B cell (primary cell): ENCODE measurements at regions not wholly inside any gene's neighbourhood (a gene's known extent, or its start where the extent isn't known, plus 50 kb on each side); places are given as distances from the start of the nearest gene placed in this dataset.

Experiments used
- ATAC-seq: fragments of 200-7000 bp; cut with Tn5 transposase; one replicate; pipeline ENCODE4 v1.10.0; 2021; ENCODE audit warnings: low read depth, mild to moderate bottlenecking, moderate number of reproducible peaks, moderate library complexity
- CTCF ChIA-PET: fragments of 350-600 bp; sonication (Branson Sonifier 250); formaldehyde crosslinking; loops from one replicate; lab custom pipeline; 2021; ENCODE audit warnings: antibody characterized with exemption, inconsistent platforms; lab: Charles Lee
- POLR2A ChIA-PET: fragments of 350-600 bp; sonication (Branson Sonifier 250); formaldehyde crosslinking; loops from one replicate; lab custom pipeline; 2021; ENCODE audit warnings: antibody characterized with exemption; lab: Charles Lee
- DNase-seq: peaks from one replicate; pipeline ENCODE4 v3.0.0; 2013
- H2AFZ ChIP-seq: 2 replicates; pipeline ENCODE4 v1.6.1; 2012; ENCODE audit warnings: mild to moderate bottlenecking, low read depth, low read length; ENCODE audit not compliant: insufficient read depth, poor library complexity, severe bottlenecking
- H3K27ac ChIP-seq, 2 donors: 1 replicate in 1 of 2; 2 replicates in 1 of 2; pipeline ENCODE4 v1.5.1; 2012 to 2013; ENCODE audit warnings: low read length in 2 of 2, mild to moderate bottlenecking in 2 of 2, moderate library complexity in 1 of 2
- H3K27me3 ChIP-seq, 4 experiments: fragments of 200-600 bp in 1 of 4; sonication (generic) in 1 of 4; replicated peaks in 1 of 4; 1 replicate in 2 of 4; 2 replicates in 2 of 4; pipeline versions ENCODE4 v1.6.1 to v1.7.0; 2013 to 2016; ENCODE audit warnings: low read length in 3 of 4, mild to moderate bottlenecking in 2 of 4, mixed read lengths in 1 of 4, moderate library complexity in 1 of 4; ENCODE audit not compliant: insufficient read depth in 4 of 4, control insufficient read depth in 3 of 4; ENCODE audit errors: control extremely low read depth in 1 of 4
- H3K36me3 ChIP-seq, 2 experiments: replicated peaks in 1 of 2; 1 replicate in 1 of 2; 2 replicates in 1 of 2; pipeline versions ENCODE4 v1.6.1 to v1.7.1; 2013; ENCODE audit warnings: low read length in 1 of 2; ENCODE audit not compliant: insufficient read depth in 2 of 2, control insufficient read depth in 1 of 2; ENCODE audit errors: control extremely low read depth in 1 of 2, extremely low read depth in 1 of 2
- H3K4me1 ChIP-seq, 2 donors: fragments of 200-600 bp in 1 of 2; sonication (generic) in 1 of 2; 1 replicate in 1 of 2; 2 replicates in 1 of 2; pipeline versions ENCODE4 v1.5.1 to v1.6.1; 2013 to 2017; ENCODE audit warnings: low read length in 2 of 2; ENCODE audit not compliant: control insufficient read depth in 2 of 2, insufficient read depth in 2 of 2
- H3K4me2 ChIP-seq: replicated peaks from 2 replicates; pipeline ENCODE3; 2012; ENCODE audit warnings: mild to moderate bottlenecking, low read depth, low read length; ENCODE audit not compliant: poor library complexity, severe bottlenecking
- H3K4me3 ChIP-seq, 5 experiments: fragments of 200-600 bp in 1 of 5; sonication (generic) in 1 of 5; 1 replicate in 3 of 5; 2 replicates in 2 of 5; pipeline versions ENCODE4 v1.5.1 to v1.7.0; 2011 to 2016; ENCODE audit warnings: low read length in 4 of 5, mild to moderate bottlenecking in 4 of 5, low read depth in 2 of 5, control low read depth in 1 of 5, moderate library complexity in 1 of 5; ENCODE audit not compliant: insufficient read depth in 1 of 5; ENCODE audit errors: control extremely low read depth in 1 of 5, extremely low read depth in 1 of 5
- H3K79me2 ChIP-seq: fragments of 200-600 bp; sonication (generic); one replicate; pipeline ENCODE4 v1.6.0; 2016; ENCODE audit warnings: low read length; ENCODE audit not compliant: control insufficient read depth, insufficient read depth
- H3K9ac ChIP-seq: fragments of 200-600 bp; sonication (generic); 2 replicates; pipeline ENCODE4 v1.6.1; 2017; ENCODE audit warnings: mild to moderate bottlenecking, low read length, moderate library complexity
- H3K9me3 ChIP-seq, 3 donors: one replicate each; pipeline versions ENCODE4 v1.6.1 to v1.7.1; 2013; ENCODE audit warnings: low read length in 2 of 3; ENCODE audit not compliant: control insufficient read depth in 2 of 3, insufficient read depth in 1 of 3; ENCODE audit errors: control extremely low read depth in 1 of 3
- H4K20me1 ChIP-seq: 2 replicates; pipeline ENCODE4 v1.6.0; 2012; ENCODE audit warnings: mild to moderate bottlenecking, low read length; ENCODE audit not compliant: insufficient read depth, control insufficient read depth, poor library complexity, severe bottlenecking
- H3K27ac Mint-ChIP-seq: one replicate; pipeline ENCODE4 v1.8.0; 2021; ENCODE audit warnings: mixed read lengths
- H3K27me3 Mint-ChIP-seq: one replicate; pipeline ENCODE4 v1.8.0; 2021; ENCODE audit warnings: mixed read lengths
- H3K4me1 Mint-ChIP-seq: one replicate; pipeline ENCODE4 v1.8.0; 2021; ENCODE audit warnings: mixed read lengths
- H3K4me3 Mint-ChIP-seq: one replicate; pipeline ENCODE4 v1.8.0; 2021; ENCODE audit warnings: mixed read lengths
- H3K9me3 Mint-ChIP-seq: one replicate; pipeline ENCODE4 v1.8.0; 2022; ENCODE audit warnings: mixed read lengths; ENCODE audit not compliant: insufficient read depth
- EZH2 ChIP-seq: IDR thresholded peaks from 2 replicates; pipeline ENCODE4 v1.6.1; 2012; ENCODE audit warnings: borderline replicate concordance, low read depth, mild to moderate bottlenecking, moderate library complexity, low read length; ENCODE audit not compliant: insufficient read depth, poor library complexity, severe bottlenecking
- WGBS: methylation state at CpG from one replicate; pipeline ENCODE4 v1.1.5; 2013; ENCODE audit warnings: missing lambda C conversion rate; ENCODE audit not compliant: insufficient coverage; 5-methylcytosine and 5-hydroxymethylcytosine counted together
- intact Hi-C: fragments of 100-400 bp; cut with micrococcal nuclease; formaldehyde crosslinking; loops from one replicate; pipeline ENCODE4 v1.10.0; 2022
- TF ChIP-seq, protein P1 (sequence below): fragments of 200-600 bp; IDR thresholded peaks from one replicate; pipeline ENCODE4 v1.8.0; 2022; ENCODE audit warnings: antibody characterized with exemption, mild to moderate bottlenecking

- no peak overlapping the region for H3K4me3 ChIP-seq
- Mint-ChIP-seq H3K4me1 (no peaks in the 10 kb centered on the region), H3K4me3 (no peak overlapping the region), H3K27ac (no peak overlapping the region), H3K27me3 (no peaks in the 10 kb centered on the region), H3K9me3 (peaks cover 6% of the 10 kb centered on the region)
- intact Hi-C loops = no loop called here
- WGBS = 88% methylated on average over 1 of the region's 1 CpG
- H3K79me2 ChIP-seq = no peaks in the 10 kb centered on the region
- DNase-seq (no peak), ATAC-seq (no peak)
- H3K9ac ChIP-seq = no peak overlapping the region
- H3K36me3 ChIP-seq = no peaks in the 10 kb centered on the region
- H2AFZ ChIP-seq = no peak overlapping the region
- CTCF ChIA-PET = no interaction called here
- H3K27ac ChIP-seq = no peak overlapping the region
- H3K4me1 ChIP-seq = no peaks in the 10 kb centered on the region
- H4K20me1 ChIP-seq = no peaks in the 10 kb centered on the region
- no peaks in the 10 kb centered on the region for H3K27me3 ChIP-seq
- POLR2A ChIA-PET = no interaction called here
- peaks cover 0 to 7% (median 0%) of the 10 kb centered on the region in 3 donors for H3K9me3 ChIP-seq
- no peak for TF ChIP-seq EZH2
- TF ChIP-seq, protein P1, sequence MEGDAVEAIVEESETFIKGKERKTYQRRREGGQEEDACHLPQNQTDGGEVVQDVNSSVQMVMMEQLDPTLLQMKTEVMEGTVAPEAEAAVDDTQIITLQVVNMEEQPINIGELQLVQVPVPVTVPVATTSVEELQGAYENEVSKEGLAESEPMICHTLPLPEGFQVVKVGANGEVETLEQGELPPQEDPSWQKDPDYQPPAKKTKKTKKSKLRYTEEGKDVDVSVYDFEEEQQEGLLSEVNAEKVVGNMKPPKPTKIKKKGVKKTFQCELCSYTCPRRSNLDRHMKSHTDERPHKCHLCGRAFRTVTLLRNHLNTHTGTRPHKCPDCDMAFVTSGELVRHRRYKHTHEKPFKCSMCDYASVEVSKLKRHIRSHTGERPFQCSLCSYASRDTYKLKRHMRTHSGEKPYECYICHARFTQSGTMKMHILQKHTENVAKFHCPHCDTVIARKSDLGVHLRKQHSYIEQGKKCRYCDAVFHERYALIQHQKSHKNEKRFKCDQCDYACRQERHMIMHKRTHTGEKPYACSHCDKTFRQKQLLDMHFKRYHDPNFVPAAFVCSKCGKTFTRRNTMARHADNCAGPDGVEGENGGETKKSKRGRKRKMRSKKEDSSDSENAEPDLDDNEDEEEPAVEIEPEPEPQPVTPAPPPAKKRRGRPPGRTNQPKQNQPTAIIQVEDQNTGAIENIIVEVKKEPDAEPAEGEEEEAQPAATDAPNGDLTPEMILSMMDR = no peak
- H3K4me2 ChIP-seq = no peak overlapping the region
These were observed 1072.2 kb downstream of the BRINP3 start for GRCh38 chr1:189405419-189405818.

DNA sequence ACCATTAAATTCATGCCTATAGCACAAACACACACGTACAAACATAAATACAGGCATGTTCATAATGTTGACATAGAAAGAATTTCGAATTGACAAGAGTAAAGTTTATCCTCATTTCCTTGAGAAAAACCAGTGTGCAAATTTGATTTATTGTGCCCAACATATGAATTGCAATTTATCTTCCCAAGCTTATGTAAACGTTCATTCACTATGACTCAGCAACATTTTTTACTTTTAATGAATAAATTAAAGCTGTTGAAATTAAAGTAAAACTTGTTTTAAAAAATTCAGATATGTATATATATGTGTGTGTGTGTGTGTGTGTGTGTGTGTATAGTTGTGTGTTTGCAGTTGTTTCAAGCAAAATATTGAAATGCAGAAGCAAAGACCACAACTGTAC is 1067.9 kb downstream of the BRINP3 start:
- Mint-ChIP-seq H3K4me3 (no peak overlapping the region), H3K9me3 (peaks cover 7% of the 10 kb centered on the region), H3K27me3 (no peaks in the 10 kb centered on the region), H3K27ac (no peak overlapping the region), H3K4me1 (no peaks in the 10 kb centered on the region)
- POLR2A ChIA-PET = no interaction called here
- H3K4me2 ChIP-seq = no peak overlapping the region
- no peak overlapping the region for H3K27ac ChIP-seq
- ATAC-seq = no peak
- CTCF ChIA-PET = no interaction called here
- no peak overlapping the region for H2AFZ ChIP-seq
- intact Hi-C loops = no loop called here
- H3K4me3 ChIP-seq = no peak overlapping the region
- DNase-seq = no peak
- peaks cover 0 to 7% (median 0%) of the 10 kb centered on the region in 3 donors for H3K9me3 ChIP-seq
- no peaks in the 10 kb centered on the region for H4K20me1 ChIP-seq
- no CpG with 5 or more reads among the region's 3 CpGs for WGBS
- no peaks in the 10 kb centered on the region for H3K36me3 ChIP-seq
- no peak overlapping the region for H3K9ac ChIP-seq
- H3K27me3 ChIP-seq = no peaks in the 10 kb centered on the region
- TF ChIP-seq, protein P1 = no peak
- TF ChIP-seq EZH2 = no peak
- no peaks in the 10 kb centered on the region for H3K79me2 ChIP-seq
- H3K4me1 ChIP-seq = no peaks in the 10 kb centered on the region
